WTC11 (cell line): ENCODE measurements at regions not wholly inside any gene's neighbourhood (a gene's known extent, or its start where the extent isn't known, plus 50 kb on each side); places are given as distances from the start of the nearest gene placed in this dataset.

Experiments
- ATAC-seq: fragments of 200-7000 bp; cut with Tn5 transposase; 2 replicates; pipeline ENCODE4 v1.10.0; 2021; ENCODE audit warnings: mild to moderate bottlenecking, moderate library complexity
- CTCF ChIA-PET: fragments of 300-600 bp; sonication (Branson Sonifier 250); formaldehyde crosslinking; loops from one replicate; lab custom pipeline; 2021; ENCODE audit warnings: antibody characterized with exemption; lab: Charles Lee
- POLR2A ChIA-PET: fragments of 350-600 bp; sonication (Branson Sonifier 250); formaldehyde crosslinking; loops from one replicate; lab custom pipeline; 2021; ENCODE audit warnings: antibody characterized with exemption; lab: Charles Lee
- DNase-seq: peaks from one replicate; pipeline ENCODE4 v3.0.0; 2021; ENCODE audit warnings: low spot score
- H3K27ac Mint-ChIP-seq: 2 replicates; pipeline ENCODE4 v1.8.0; 2021; ENCODE audit warnings: mixed read lengths
- H3K27me3 Mint-ChIP-seq: 2 replicates; pipeline ENCODE4 v1.8.0; 2021; ENCODE audit warnings: low read depth, mild to moderate bottlenecking, moderate library complexity, mixed read lengths
- H3K36me3 Mint-ChIP-seq: 2 replicates; pipeline ENCODE4 v1.8.0; 2021; ENCODE audit warnings: mixed read lengths
- H3K4me1 Mint-ChIP-seq: 2 replicates; pipeline ENCODE4 v1.8.0; 2022; ENCODE audit warnings: mixed read lengths
- H3K4me3 Mint-ChIP-seq: 2 replicates; pipeline ENCODE4 v1.8.0; 2021; ENCODE audit warnings: mild to moderate bottlenecking, moderate library complexity, mixed read lengths
- H3K9me3 Mint-ChIP-seq: 2 replicates; pipeline ENCODE4 v1.8.0; 2021; ENCODE audit warnings: mixed read lengths
- ATF1 ChIP-seq: sonication (generic); formaldehyde crosslinking; IDR thresholded peaks from 2 replicates; pipeline ENCODE4 v1.8.1; 2023; ENCODE audit warnings: mild to moderate bottlenecking, moderate library complexity, missing genetic modification reagents
- FOXJ3 ChIP-seq: sonication (generic); formaldehyde crosslinking; IDR thresholded peaks from 2 replicates; pipeline ENCODE4 v1.9.0; 2021; ENCODE audit warnings: missing genetic modification reagents, mild to moderate bottlenecking, borderline replicate concordance
- GTF2I ChIP-seq: fragments of 250-450 bp; sonication (Bioruptor Pico); conservative IDR thresholded peaks from 2 replicates; pipeline ENCODE4 v1.4.0; 2021; ENCODE audit warnings: mild to moderate bottlenecking
- HMGA2 ChIP-seq: fragments of 250-450 bp; sonication (Bioruptor Pico); IDR thresholded peaks from 2 replicates; pipeline ENCODE4 v1.4.0; 2021; ENCODE audit warnings: mild to moderate bottlenecking, moderate library complexity
- IRF2 ChIP-seq: sonication (generic); formaldehyde crosslinking; IDR thresholded peaks from 2 replicates; pipeline ENCODE4 v1.8.0; 2022; ENCODE audit warnings: low read depth, missing genetic modification reagents, borderline replicate concordance
- JUN ChIP-seq: sonication (generic); formaldehyde crosslinking; IDR thresholded peaks from 2 replicates; pipeline ENCODE4 v1.8.0; 2023; ENCODE audit warnings: mild to moderate bottlenecking, missing genetic modification reagents
- NFATC4 ChIP-seq: fragments of 250-450 bp; sonication (Bioruptor Pico); IDR thresholded peaks from 2 replicates; pipeline ENCODE4 v1.9.0; 2021; ENCODE audit warnings: mild to moderate bottlenecking
- NFE2L1 ChIP-seq: sonication (generic); formaldehyde crosslinking; IDR thresholded peaks from 2 replicates; pipeline ENCODE4 v1.8.1; 2023; ENCODE audit warnings: missing genetic modification reagents
- OVOL2 ChIP-seq: fragments of 250-450 bp; sonication (Bioruptor Pico); IDR thresholded peaks from 2 replicates; pipeline ENCODE4 v1.9.0; 2021; ENCODE audit warnings: mild to moderate bottlenecking, borderline replicate concordance
- PRDM15 ChIP-seq: sonication (generic); formaldehyde crosslinking; IDR thresholded peaks from 2 replicates; pipeline ENCODE4 v1.8.0; 2022; ENCODE audit warnings: missing genetic modification reagents
- USF1 ChIP-seq: sonication (generic); formaldehyde crosslinking; IDR thresholded peaks from 2 replicates; pipeline ENCODE4 v1.8.0; 2022; ENCODE audit warnings: mild to moderate bottlenecking, missing genetic modification reagents
- ZNF121 ChIP-seq: sonication (generic); formaldehyde crosslinking; IDR thresholded peaks from 2 replicates; pipeline ENCODE4 v1.8.0; 2023; ENCODE audit warnings: missing genetic modification reagents
- ZNF219 ChIP-seq: sonication (generic); formaldehyde crosslinking; IDR thresholded peaks from 2 replicates; pipeline ENCODE4 v1.8.0; 2023; ENCODE audit warnings: missing genetic modification reagents, mild to moderate bottlenecking, borderline replicate concordance
- ZNF416 ChIP-seq: fragments of 250-450 bp; sonication (Bioruptor Pico); IDR thresholded peaks from 2 replicates; pipeline ENCODE4 v1.9.0; 2021; ENCODE audit warnings: mild to moderate bottlenecking, inconsistent platforms
- ZNF423 ChIP-seq: fragments of 250-450 bp; sonication (Bioruptor Pico); IDR thresholded peaks from 2 replicates; pipeline ENCODE4 v2.1.2; 2022; ENCODE audit warnings: mild to moderate bottlenecking, moderate library complexity
- ZNF512 ChIP-seq: sonication (generic); formaldehyde crosslinking; IDR thresholded peaks from 2 replicates; pipeline ENCODE4 v1.8.1; 2022; ENCODE audit warnings: missing genetic modification reagents, borderline replicate concordance
- TF ChIP-seq, protein P1 (sequence below): sonication (generic); formaldehyde crosslinking; IDR thresholded peaks from 2 replicates; pipeline ENCODE4 v1.8.0; 2022; ENCODE audit warnings: mild to moderate bottlenecking, missing genetic modification reagents
- TF ChIP-seq, protein P2 (sequence below): sonication (generic); formaldehyde crosslinking; IDR thresholded peaks from 2 replicates; pipeline ENCODE4 v1.8.1; 2022; ENCODE audit warnings: low read depth, missing genetic modification reagents, borderline replicate concordance
- TF ChIP-seq, protein P3 (sequence below): sonication (generic); formaldehyde crosslinking; conservative IDR thresholded peaks from 2 replicates; pipeline ENCODE4 v1.8.1; 2022; ENCODE audit warnings: mild to moderate bottlenecking, missing genetic modification reagents
- TF ChIP-seq, protein P4 (sequence below): sonication (generic); formaldehyde crosslinking; IDR thresholded peaks from 2 replicates; pipeline ENCODE4 v1.8.1; 2022; ENCODE audit warnings: mild to moderate bottlenecking, missing genetic modification reagents, moderate library complexity, borderline replicate concordance
- TF ChIP-seq, protein P5 (sequence below): sonication (generic); formaldehyde crosslinking; IDR thresholded peaks from 2 replicates; pipeline ENCODE4 v1.8.1; 2023; ENCODE audit warnings: mild to moderate bottlenecking, missing genetic modification reagents, moderate library complexity

DNA sequence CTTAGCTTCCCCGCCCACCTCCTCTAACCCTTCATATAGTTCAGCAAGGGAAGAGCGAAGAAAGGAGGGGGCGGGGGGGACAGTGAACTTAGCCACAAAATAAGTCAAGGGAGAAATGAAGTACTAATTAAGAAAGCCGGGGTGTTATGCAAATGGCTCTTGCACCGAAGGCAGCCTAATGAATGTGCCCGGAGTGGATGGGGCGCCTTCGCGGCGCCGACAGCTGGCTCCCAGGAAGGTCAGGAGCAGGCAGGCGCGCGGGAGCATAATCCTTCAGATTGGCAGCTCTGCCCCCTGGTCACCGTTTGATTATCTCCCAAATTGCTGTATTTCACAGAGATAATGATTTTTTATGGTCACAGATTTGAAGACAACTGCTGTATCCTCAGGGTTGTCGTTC lies 395.1 kb downstream of the TFAP2B start (continued):
- TF ChIP-seq, protein P1, sequence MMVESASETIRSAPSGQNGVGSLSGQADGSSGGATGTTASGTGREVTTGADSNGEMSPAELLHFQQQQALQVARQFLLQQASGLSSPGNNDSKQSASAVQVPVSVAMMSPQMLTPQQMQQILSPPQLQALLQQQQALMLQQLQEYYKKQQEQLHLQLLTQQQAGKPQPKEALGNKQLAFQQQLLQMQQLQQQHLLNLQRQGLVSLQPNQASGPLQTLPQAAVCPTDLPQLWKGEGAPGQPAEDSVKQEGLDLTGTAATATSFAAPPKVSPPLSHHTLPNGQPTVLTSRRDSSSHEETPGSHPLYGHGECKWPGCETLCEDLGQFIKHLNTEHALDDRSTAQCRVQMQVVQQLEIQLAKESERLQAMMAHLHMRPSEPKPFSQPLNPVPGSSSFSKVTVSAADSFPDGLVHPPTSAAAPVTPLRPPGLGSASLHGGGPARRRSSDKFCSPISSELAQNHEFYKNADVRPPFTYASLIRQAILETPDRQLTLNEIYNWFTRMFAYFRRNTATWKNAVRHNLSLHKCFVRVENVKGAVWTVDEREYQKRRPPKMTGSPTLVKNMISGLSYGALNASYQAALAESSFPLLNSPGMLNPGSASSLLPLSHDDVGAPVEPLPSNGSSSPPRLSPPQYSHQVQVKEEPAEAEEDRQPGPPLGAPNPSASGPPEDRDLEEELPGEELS (CRISPR knock-in tag), result no peak
- TF ChIP-seq, protein P2, sequence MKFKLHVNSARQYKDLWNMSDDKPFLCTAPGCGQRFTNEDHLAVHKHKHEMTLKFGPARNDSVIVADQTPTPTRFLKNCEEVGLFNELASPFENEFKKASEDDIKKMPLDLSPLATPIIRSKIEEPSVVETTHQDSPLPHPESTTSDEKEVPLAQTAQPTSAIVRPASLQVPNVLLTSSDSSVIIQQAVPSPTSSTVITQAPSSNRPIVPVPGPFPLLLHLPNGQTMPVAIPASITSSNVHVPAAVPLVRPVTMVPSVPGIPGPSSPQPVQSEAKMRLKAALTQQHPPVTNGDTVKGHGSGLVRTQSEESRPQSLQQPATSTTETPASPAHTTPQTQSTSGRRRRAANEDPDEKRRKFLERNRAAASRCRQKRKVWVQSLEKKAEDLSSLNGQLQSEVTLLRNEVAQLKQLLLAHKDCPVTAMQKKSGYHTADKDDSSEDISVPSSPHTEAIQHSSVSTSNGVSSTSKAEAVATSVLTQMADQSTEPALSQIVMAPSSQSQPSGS (CRISPR knock-in tag), result no peak
- TF ChIP-seq, all 79 proteins: peak for 0

DNA sequence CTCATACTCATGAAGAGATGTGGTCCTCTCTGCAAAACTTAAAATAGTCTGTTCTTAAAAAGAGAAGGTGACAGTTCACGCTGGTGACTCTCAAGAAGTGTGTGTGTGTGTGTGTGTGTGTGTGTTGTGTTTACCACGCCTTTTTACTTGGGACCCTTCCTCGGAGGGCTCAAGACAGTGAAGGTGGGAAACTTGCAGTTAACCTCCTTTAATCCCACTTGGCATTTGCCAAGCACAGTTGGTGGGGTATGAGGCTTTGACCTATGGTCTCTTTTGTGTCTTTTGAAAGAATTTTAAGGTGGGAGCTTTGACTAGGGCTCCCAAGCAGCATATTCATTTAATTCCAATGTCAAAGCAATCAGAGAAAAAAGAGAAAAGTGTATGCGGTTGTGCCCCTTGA lies 395.8 kb downstream of the TFAP2B start:
- TF ChIP-seq ZNF423, result no peak
- TF ChIP-seq FOXJ3 (CRISPR knock-in tag), result no peak
- TF ChIP-seq, protein P3, sequence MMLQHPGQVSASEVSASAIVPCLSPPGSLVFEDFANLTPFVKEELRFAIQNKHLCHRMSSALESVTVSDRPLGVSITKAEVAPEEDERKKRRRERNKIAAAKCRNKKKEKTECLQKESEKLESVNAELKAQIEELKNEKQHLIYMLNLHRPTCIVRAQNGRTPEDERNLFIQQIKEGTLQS, result no peak
- no peak for TF ChIP-seq GTF2I (CRISPR knock-in tag)
- TF ChIP-seq, protein P4, sequence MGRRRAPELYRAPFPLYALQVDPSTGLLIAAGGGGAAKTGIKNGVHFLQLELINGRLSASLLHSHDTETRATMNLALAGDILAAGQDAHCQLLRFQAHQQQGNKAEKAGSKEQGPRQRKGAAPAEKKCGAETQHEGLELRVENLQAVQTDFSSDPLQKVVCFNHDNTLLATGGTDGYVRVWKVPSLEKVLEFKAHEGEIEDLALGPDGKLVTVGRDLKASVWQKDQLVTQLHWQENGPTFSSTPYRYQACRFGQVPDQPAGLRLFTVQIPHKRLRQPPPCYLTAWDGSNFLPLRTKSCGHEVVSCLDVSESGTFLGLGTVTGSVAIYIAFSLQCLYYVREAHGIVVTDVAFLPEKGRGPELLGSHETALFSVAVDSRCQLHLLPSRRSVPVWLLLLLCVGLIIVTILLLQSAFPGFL (CRISPR knock-in tag), result no peak
- no peak for TF ChIP-seq NFATC4 (CRISPR knock-in tag)
- TF ChIP-seq ZNF121 (CRISPR knock-in tag), result no peak
- no peak for TF ChIP-seq OVOL2
- TF ChIP-seq USF1, result no peak
- TF ChIP-seq JUN (CRISPR knock-in tag), result no peak
- no peak for TF ChIP-seq PRDM15
- H3K27ac Mint-ChIP-seq, result no peak overlapping the region
- ChIA-PET CTCF (interaction anchor here (1.1 kb wide), 1 partner anchor 10 kb away, joined by 3 read pairs; no protein-coding TSS in a partner anchor), POLR2A (no interaction called here)
- no peaks in the 10 kb centered on the region for H3K36me3 Mint-ChIP-seq
- DNase-seq (no peak), ATAC-seq (peak; percentile 26; the same call in 1 of the 2 replicates)
- peaks cover 36% of the 10 kb centered on the region for H3K4me1 Mint-ChIP-seq
- H3K9me3 Mint-ChIP-seq, result no peaks in the 10 kb centered on the region
- peak overlapping the region; percentile 54 for H3K4me3 Mint-ChIP-seq
- H3K27me3 Mint-ChIP-seq, result peaks cover 13% of the 10 kb centered on the region

- DNase-seq (no peak), ATAC-seq (no peak)
- H3K36me3 Mint-ChIP-seq, result no peaks in the 10 kb centered on the region
- H3K4me3 Mint-ChIP-seq, result no peak overlapping the region
- ChIA-PET CTCF (no interaction called here), POLR2A (no interaction called here)
- peaks cover 14% of the 10 kb centered on the region for H3K4me1 Mint-ChIP-seq
- peaks cover 13% of the 10 kb centered on the region for H3K27me3 Mint-ChIP-seq
- H3K9me3 Mint-ChIP-seq, result no peaks in the 10 kb centered on the region
- no peak overlapping the region for H3K27ac Mint-ChIP-seq
- TF ChIP-seq ZNF416 (CRISPR knock-in tag), result no peak
- TF ChIP-seq, protein P2 (CRISPR knock-in tag), result no peak
- TF ChIP-seq ZNF219 (CRISPR knock-in tag), result no peak
- TF ChIP-seq, protein P5, sequence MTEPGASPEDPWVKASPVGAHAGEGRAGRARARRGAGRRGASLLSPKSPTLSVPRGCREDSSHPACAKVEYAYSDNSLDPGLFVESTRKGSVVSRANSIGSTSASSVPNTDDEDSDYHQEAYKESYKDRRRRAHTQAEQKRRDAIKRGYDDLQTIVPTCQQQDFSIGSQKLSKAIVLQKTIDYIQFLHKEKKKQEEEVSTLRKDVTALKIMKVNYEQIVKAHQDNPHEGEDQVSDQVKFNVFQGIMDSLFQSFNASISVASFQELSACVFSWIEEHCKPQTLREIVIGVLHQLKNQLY (CRISPR knock-in tag), result no peak
- no peak for TF ChIP-seq HMGA2 (CRISPR knock-in tag)
- TF ChIP-seq NFE2L1 (CRISPR knock-in tag), result no peak
- TF ChIP-seq ZNF512, result no peak
- TF ChIP-seq IRF2 (CRISPR knock-in tag), result no peak
- TF ChIP-seq ATF1, result no peak
These were observed 399.5 kb downstream of the TFAP2B start for GRCh38 chr6:51218181-51218580.
